DMS53 treated with DMSO at 0.1 percent for 48 hours (cell line): ENCODE measurements at regions not wholly inside any gene's neighbourhood (a gene's known extent, or its start where the extent isn't known, plus 50 kb on each side); places are given as distances from the start of the nearest gene placed in this dataset.

Experiments
- DNase-seq: peaks from one replicate; lab custom pipeline; 2025; ENCODE audit not compliant: unreplicated experiment; lab: John Stamatoyannopoulos, UW

DNA sequence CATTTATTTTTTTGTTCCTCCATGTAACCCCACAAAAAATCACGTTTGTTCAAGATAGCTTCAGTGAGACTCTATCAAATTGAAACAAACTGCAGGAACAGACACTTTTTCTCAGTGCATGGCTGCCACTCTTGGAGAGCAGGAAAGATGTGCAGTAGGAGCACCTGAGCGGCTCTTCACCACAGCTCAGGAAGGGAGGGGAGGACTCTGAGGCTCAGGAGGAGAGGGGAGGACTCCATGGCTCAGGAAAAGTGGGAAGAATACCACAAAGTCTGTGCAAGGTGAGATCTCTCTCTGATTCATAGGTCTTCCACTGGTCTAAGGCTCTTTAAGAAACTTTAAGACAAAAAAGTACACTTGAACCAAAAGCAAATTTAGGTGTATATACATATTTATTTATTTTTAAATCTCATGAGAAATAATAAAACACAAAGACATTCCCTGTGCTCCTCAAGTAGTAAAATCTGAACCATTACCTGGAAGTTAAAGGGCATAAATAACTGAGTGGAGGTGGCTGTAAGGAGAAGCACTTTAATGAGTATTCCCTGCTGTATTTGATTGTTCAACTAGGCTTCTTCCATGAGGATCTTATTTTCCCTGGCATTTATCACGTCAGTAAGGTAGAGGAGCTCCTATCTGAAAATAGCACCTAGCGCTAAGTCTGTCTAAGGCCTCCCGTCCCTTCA lies 69.2 kb upstream of the CCN6 start:
- no peak for DNase-seq

DNA sequence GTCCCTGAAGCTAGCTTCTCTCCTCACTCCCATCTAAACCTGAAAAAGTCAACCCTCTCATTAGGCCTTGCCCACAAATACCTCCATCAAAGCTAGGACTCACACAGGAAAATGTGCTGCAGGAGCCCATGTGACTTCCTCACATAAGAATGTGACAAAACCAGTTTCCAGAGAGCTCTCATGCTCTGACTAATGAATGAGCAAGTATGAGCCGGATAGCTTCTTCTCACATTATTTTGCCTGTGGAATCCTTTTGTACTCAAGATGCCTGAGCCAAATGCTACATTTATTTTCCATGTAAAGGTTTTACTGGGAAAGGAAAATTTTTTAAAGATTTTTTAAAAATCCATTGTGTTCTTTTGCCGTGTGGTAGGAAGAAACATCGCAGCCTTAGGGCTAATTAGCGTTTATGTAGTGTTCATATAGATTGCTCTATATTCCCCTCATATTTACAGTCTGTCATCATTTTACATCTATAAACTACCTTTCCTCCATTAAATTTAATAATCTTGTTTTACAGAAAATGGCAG lies 68.6 kb upstream of the CCN6 start:
- peak; percentile 90 for DNase-seq

DNA sequence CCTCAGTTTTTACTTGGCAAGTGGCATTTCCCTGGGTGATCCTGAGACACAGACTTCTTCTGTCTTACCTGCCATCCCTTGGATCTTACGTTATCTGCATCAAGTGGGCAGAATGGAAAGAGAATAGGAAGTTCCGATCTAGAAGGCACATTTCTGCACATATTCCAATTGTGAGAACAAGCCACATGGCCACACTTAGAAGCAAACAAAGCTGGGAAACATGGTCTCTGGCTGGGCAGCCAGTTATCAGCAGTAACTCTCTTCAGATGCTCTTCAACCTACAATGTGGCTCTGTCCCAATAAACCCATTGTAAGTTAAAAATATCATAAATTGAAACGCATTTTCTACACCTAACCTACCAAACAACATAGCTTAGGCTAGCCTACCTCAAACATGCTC lies 67.3 kb upstream of the CCN6 start:
- DNase-seq = no peak

GRCh38 chr6:111987295-111987694 lies 66.6 kb upstream of the CCN6 start:
- no peak for DNase-seq

- DNase-seq = no peak
Measured at GRCh38 chr6:111988926-111989325, 65.0 kb upstream of the CCN6 start.

- peak; percentile 19 for DNase-seq
Measured at GRCh38 chr6:111989743-111990142, 64.2 kb upstream of the CCN6 start.

GRCh38 chr6:111990214-111990613 lies 63.7 kb upstream of the CCN6 start:
- no peak for DNase-seq

- DNase-seq = no peak
Measured at GRCh38 chr6:111992851-111993250, 61.1 kb upstream of the CCN6 start.

GRCh38 chr6:111993342-111993741 lies 60.6 kb upstream of the CCN6 start:
- no peak for DNase-seq

DNA sequence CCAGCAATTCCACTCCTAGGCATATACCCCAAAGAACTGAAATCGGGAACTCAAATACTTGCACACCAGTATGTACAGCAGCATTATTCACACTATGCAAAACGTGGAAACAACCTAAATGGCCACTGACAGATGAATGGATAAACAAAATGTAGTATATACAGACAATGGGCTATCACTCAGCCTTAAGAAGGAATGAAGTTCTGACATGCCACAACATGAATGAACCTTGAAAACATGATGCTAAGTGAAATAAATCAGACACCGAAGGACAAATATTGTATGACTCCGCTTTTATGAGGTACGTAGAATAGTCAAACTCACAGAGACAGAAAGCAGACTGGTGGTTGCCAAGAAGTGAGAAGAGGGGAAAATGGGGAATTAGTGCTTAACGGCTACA lies 59.1 kb upstream of the CCN6 start:
- DNase-seq = no peak

DNA sequence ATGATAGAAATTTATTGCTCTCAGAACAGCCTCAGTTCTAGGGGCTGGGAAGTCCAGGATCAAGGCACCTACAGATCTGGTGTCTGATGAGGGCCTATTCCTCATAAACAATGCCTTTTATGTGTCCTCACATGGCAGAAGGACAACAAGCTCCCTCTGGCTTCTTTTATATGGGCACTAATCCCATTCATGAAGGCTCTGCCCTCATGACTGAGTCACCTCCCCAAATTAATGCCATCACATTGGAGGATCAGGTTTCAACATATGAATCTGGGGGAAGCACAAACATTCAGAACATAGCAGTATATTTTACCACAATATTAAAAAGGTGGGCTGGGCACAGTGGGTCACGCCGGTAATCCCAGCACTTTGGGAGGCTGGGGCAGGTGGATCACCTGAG lies 58.5 kb upstream of the CCN6 start:
- no peak for DNase-seq

GRCh38 chr6:111996144-111996865 lies 57.6 kb upstream of the CCN6 start:
- DNase-seq = no peak

GRCh38 chr6:111997078-111997852 lies 56.6 kb upstream of the CCN6 start:
- peak; percentile 64 for DNase-seq

GRCh38 chr6:111997853-111998208 lies 56.1 kb upstream of the CCN6 start:
- no peak for DNase-seq

DNA sequence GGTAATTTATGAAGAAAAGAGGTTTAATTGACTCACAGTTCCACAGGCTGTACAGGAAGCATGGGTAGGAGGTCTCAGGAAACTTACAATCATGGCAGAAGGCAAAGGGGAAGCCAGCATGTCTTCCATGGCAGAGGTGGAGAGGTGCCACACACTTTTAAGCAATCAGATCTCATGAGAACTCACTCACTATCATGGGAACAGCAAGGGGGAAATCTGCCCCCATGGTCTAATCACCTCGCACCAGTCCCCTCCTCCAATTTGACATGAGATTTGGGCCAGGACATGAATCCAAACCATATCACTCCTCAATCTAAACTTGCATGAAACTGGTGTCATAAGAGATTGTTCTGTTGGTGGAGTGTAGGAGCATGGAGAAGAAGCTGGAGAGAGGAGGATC lies 51.6 kb upstream of the CCN6 start:
- no peak for DNase-seq
